Nephron progenitor cell (in vitro differentiated cells): ENCODE measurements at regions not wholly inside any gene's neighbourhood (a gene's known extent, or its start where the extent isn't known, plus 50 kb on each side); places are given as distances from the start of the nearest gene placed in this dataset.

Experiments
- DNase-seq: peaks from one replicate; pipeline ENCODE4 v3.0.0; 2021
- H3K27ac Mint-ChIP-seq: 2 replicates; pipeline ENCODE4 v1.8.0; 2021; ENCODE audit warnings: mild to moderate bottlenecking, moderate library complexity, mixed read lengths
- H3K27me3 Mint-ChIP-seq: 2 replicates; pipeline ENCODE4 v1.8.0; 2021; ENCODE audit warnings: mild to moderate bottlenecking, low read depth, mixed read lengths; ENCODE audit not compliant: poor library complexity
- H3K36me3 Mint-ChIP-seq: 2 replicates; pipeline ENCODE4 v1.8.0; 2021; ENCODE audit warnings: low read depth, mixed read lengths
- H3K4me1 Mint-ChIP-seq: 2 replicates; pipeline ENCODE4 v1.8.0; 2021; ENCODE audit warnings: mixed read lengths
- H3K4me3 Mint-ChIP-seq: 2 replicates; pipeline ENCODE4 v1.8.0; 2021; ENCODE audit warnings: mild to moderate bottlenecking, moderate library complexity, mixed read lengths
- H3K9me3 Mint-ChIP-seq: 2 replicates; pipeline ENCODE4 v1.8.0; 2021; ENCODE audit warnings: mild to moderate bottlenecking, moderate library complexity, mixed read lengths
- TF ChIP-seq, protein P1 (sequence below): fragments of 200-600 bp; sonication (generic); IDR thresholded peaks from 2 replicates; pipeline ENCODE4 v1.5.0; 2021; ENCODE audit warnings: antibody characterized with exemption

DNA sequence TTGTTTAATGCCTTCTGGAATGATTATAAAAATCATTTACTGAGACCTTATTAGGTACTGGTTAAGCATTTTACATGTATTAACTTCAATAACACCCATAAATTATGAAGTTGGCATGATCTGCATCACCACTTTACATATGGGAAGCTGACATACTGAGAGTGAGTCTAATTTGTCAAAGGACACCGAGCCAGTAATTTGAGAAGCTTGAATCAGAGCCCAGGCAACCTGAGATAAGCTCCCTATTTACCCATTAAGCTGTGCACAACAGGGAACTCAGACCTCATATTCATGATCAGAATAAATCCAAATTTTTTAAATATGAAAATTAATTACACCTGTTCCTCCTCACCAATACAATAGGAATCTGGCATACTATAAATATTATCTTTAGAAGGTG, 247.9 kb upstream of the EPHA5 start:
- TF ChIP-seq, protein P1, sequence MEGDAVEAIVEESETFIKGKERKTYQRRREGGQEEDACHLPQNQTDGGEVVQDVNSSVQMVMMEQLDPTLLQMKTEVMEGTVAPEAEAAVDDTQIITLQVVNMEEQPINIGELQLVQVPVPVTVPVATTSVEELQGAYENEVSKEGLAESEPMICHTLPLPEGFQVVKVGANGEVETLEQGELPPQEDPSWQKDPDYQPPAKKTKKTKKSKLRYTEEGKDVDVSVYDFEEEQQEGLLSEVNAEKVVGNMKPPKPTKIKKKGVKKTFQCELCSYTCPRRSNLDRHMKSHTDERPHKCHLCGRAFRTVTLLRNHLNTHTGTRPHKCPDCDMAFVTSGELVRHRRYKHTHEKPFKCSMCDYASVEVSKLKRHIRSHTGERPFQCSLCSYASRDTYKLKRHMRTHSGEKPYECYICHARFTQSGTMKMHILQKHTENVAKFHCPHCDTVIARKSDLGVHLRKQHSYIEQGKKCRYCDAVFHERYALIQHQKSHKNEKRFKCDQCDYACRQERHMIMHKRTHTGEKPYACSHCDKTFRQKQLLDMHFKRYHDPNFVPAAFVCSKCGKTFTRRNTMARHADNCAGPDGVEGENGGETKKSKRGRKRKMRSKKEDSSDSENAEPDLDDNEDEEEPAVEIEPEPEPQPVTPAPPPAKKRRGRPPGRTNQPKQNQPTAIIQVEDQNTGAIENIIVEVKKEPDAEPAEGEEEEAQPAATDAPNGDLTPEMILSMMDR: no peak
- no peak for DNase-seq

DNA sequence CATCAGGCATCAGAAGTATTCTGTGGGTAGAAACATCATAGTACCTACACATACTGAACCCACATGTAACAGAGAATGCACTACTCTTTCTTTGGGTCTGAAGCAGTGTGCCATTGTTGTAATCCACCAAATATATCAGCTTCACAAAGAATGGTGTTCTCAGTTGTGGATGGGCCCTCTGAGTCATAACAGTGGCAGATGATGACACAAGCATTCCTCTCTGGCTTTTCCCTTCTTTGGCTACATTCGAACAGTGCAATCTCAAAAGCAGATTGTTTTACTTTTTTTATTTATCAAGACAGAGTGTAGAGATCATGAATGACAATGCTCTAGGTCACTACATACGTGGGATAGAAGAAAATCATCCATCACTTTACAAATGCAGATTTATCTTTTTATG, 247.2 kb upstream of the EPHA5 start:
- no peak for DNase-seq
- no peaks in the 10 kb centered on the region for H3K9me3 Mint-ChIP-seq

More for the DNA sequence above, 247.9 kb upstream of the EPHA5 start:
- H3K4me1 Mint-ChIP-seq: no peaks in the 10 kb centered on the region
- H3K36me3 Mint-ChIP-seq: no peaks in the 10 kb centered on the region
- H3K9me3 Mint-ChIP-seq: no peaks in the 10 kb centered on the region
- H3K27ac Mint-ChIP-seq: no peak overlapping the region
- H3K27me3 Mint-ChIP-seq: no peaks in the 10 kb centered on the region
- no peak overlapping the region for H3K4me3 Mint-ChIP-seq

DNA sequence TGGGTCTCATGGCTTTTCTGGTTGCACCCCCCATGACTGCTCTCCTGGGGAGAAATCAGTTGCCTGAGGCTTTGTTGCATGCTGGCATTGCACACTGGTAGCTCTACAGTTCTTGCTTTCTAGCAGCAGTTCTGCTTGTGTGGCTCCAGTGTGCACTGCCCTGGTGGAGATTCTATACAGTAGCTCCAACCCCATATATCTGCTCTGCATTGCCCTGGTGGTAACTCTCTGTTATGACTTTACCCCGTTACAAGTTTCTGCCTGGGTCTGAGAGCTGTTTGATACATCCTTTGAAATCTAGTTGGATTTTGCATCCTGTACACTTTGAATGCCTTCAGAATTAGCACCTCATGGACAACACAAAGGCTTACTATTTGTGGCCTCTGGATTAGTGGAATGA, 241.4 kb upstream of the EPHA5 start:
- Mint-ChIP-seq H3K4me1 (no peaks in the 10 kb centered on the region), H3K27me3 (no peaks in the 10 kb centered on the region), H3K27ac (no peak overlapping the region), H3K4me3 (no peak overlapping the region), H3K9me3 (no peaks in the 10 kb centered on the region), H3K36me3 (no peaks in the 10 kb centered on the region)
- DNase-seq: no peak
- TF ChIP-seq, protein P1: no peak

More for the DNA sequence above, 247.2 kb upstream of the EPHA5 start:
- Mint-ChIP-seq H3K4me1 (no peaks in the 10 kb centered on the region), H3K27ac (no peak overlapping the region), H3K4me3 (no peak overlapping the region), H3K27me3 (no peaks in the 10 kb centered on the region), H3K36me3 (no peaks in the 10 kb centered on the region)
- TF ChIP-seq, protein P1: no peak

DNA sequence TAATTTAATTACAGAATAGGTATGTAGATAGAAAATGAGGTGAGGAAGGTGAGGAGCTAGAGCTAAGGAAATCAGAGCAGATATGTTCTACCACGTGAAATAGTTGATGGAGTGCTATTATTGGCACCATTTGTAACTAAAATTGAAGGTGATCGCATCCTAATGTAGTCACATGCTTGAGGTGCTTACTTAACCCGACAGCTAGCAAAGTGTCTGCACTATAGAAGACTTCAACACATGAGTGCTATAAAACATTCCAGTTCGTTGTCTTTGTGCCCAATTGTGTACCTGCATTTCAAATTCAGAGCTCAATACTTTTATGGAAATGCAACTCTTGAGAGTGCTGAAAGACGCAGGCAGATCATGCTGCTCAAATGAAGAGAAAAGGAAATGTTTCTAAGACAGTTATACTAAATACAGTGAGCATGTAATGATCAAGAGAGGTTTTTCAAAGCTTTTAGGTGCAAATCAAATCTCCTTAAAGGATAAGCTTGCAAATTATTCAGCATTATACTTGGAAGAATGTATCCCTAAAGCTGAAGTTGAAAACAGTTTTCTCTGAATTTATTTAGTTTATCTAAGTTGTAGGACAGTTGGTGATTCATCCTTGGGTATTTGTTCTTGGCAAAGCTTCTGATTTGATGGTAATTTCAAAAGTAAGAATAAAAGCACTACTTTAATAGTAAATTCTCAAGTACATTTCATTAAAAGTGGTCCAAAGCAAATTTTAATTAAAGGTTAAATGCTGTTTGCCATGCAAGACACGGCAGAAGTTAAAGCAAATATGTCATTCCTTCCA, 223.9 kb upstream of the EPHA5 start:
- TF ChIP-seq, protein P1: no peak
- Mint-ChIP-seq H3K27me3 (no peaks in the 10 kb centered on the region), H3K4me1 (no peaks in the 10 kb centered on the region), H3K27ac (no peak overlapping the region), H3K9me3 (no peaks in the 10 kb centered on the region), H3K4me3 (no peak overlapping the region), H3K36me3 (no peaks in the 10 kb centered on the region)
- no peak for DNase-seq

DNA sequence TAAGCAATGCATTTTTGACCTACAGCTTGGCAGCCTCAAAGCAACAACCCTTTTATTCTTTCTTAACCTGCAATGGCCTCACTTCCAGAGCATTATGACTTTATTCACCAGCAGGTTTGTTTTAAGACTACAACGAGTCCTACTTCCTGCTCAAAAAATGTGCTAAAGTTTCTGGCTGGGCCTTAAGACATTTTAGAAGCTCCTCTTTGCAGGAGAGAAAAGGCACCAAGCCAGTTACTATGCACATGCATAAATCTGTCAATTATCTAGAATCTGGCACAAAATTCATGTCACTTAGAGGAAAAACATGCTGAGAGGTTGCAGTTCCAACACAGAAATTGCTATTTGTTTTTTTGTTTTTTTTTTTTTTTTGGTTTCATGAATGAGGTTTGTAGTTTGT, 223.0 kb upstream of the EPHA5 start:
- no peaks in the 10 kb centered on the region for H3K27me3 Mint-ChIP-seq
- no peak overlapping the region for H3K27ac Mint-ChIP-seq
- no peaks in the 10 kb centered on the region for H3K36me3 Mint-ChIP-seq
- no peaks in the 10 kb centered on the region for H3K4me1 Mint-ChIP-seq
- no peaks in the 10 kb centered on the region for H3K9me3 Mint-ChIP-seq
- no peak overlapping the region for H3K4me3 Mint-ChIP-seq
- TF ChIP-seq, protein P1: no peak
- DNase-seq: no peak

DNA sequence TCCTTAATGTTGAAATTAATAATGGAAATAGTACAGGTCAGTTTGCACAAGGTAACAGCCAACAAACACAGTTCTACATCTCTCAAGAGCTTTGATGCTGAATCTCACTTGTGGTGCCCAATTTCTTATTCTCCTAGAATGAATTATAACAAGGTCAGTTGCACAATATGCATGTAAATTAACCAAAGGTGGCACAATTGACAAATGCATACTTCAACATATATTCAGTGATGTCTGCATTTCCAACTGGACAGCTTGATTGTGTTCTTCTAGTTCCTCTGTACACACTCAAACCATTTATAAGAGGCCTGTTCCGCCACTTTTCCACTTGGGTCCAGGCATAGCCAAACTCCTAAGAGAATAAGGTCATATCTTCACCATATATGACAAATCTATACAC, 210.3 kb upstream of the EPHA5 start:
- no peak overlapping the region for H3K4me3 Mint-ChIP-seq
- H3K27me3 Mint-ChIP-seq: no peaks in the 10 kb centered on the region
- H3K4me1 Mint-ChIP-seq: no peaks in the 10 kb centered on the region
- TF ChIP-seq, protein P1: no peak
- no peak for DNase-seq
- H3K9me3 Mint-ChIP-seq: no peaks in the 10 kb centered on the region
- H3K27ac Mint-ChIP-seq: no peak overlapping the region
- no peaks in the 10 kb centered on the region for H3K36me3 Mint-ChIP-seq
